ENCODE measurements at regions not wholly inside any gene's neighbourhood (a gene's known extent, or its start where the extent isn't known, plus 50 kb on each side); places are given as distances from the start of the nearest gene placed in this dataset.
"Not testable (repeated sequence)": the region's sequence is repeated elsewhere in the genome, so short reads cannot be mapped to it uniquely, and the experiment has no call there.

GRCh38 chr7:29649028-29649716 lies 85.5 kb downstream of the PRR15 start:
- no peak for DNase-seq (ENCODE audit: low read depth in 2 of 2, low spot score in 1 of 2)

- no peak for DNase-seq (ENCODE audit: low read depth in 2 of 2, low spot score in 1 of 2)
Measured at GRCh38 chr7:29649876-29650275, 86.2 kb downstream of the PRR15 start.

- no peak for DNase-seq (ENCODE audit: low read depth in 2 of 2, low spot score in 1 of 2)
Measured at GRCh38 chr7:29651477-29651876, 87.8 kb downstream of the PRR15 start.

- no peak for DNase-seq (ENCODE audit: low read depth in 2 of 2, low spot score in 1 of 2)
Measured at GRCh38 chr7:29652556-29652955, 88.9 kb downstream of the PRR15 start.

GRCh38 chr7:29654340-29654739 lies 90.7 kb downstream of the PRR15 start:
- not testable (repeated sequence) for DNase-seq (ENCODE audit: low read depth in 2 of 2, low spot score in 1 of 2)

- no peak for DNase-seq (ENCODE audit: low read depth in 2 of 2, low spot score in 1 of 2)
Measured at GRCh38 chr7:29657288-29657687, 93.7 kb downstream of the PRR15 start.

GRCh38 chr7:29657856-29658255 lies 94.2 kb downstream of the PRR15 start:
- DNase-seq (ENCODE audit: low read depth in 2 of 2, low spot score in 1 of 2) = no peak

- DNase-seq (ENCODE audit: low read depth in 2 of 2, low spot score in 1 of 2) = not testable (repeated sequence)
Measured at GRCh38 chr7:29659213-29659612, 95.6 kb downstream of the PRR15 start.

GRCh38 chr7:29662899-29663298 lies 99.3 kb downstream of the PRR15 start:
- not testable (repeated sequence) for DNase-seq (ENCODE audit: low read depth in 2 of 2, low spot score in 1 of 2)

GRCh38 chr7:29664999-29665398 lies 101.4 kb downstream of the PRR15 start:
- DNase-seq (ENCODE audit: low read depth in 2 of 2, low spot score in 1 of 2) = not testable (repeated sequence)

GRCh38 chr7:29667096-29667669 lies 103.5 kb downstream of the PRR15 start:
- not testable (repeated sequence) for DNase-seq (ENCODE audit: low read depth in 2 of 2, low spot score in 1 of 2)

- not testable (repeated sequence) for DNase-seq (ENCODE audit: low read depth in 2 of 2, low spot score in 1 of 2)
Measured at GRCh38 chr7:29671286-29671685, 107.7 kb downstream of the PRR15 start.

GRCh38 chr7:29673635-29674034 lies 110.0 kb downstream of the PRR15 start:
- DNase-seq (ENCODE audit: low read depth in 2 of 2, low spot score in 1 of 2) = not testable (repeated sequence)

GRCh38 chr7:29674626-29675025 lies 111.0 kb downstream of the PRR15 start:
- not testable (repeated sequence) for DNase-seq (ENCODE audit: low read depth in 2 of 2, low spot score in 1 of 2)

- not testable (repeated sequence) for DNase-seq (ENCODE audit: low read depth in 2 of 2, low spot score in 1 of 2)
Measured at GRCh38 chr7:29677254-29677653, 113.6 kb downstream of the PRR15 start.

- not testable (repeated sequence) for DNase-seq (ENCODE audit: low read depth in 2 of 2, low spot score in 1 of 2)
Measured at GRCh38 chr7:29679963-29680362, 116.3 kb downstream of the PRR15 start.

GRCh38 chr7:29680601-29681000 lies 117.0 kb downstream of the PRR15 start:
- DNase-seq (ENCODE audit: low read depth in 2 of 2, low spot score in 1 of 2) = not testable (repeated sequence)

- DNase-seq (ENCODE audit: low read depth in 2 of 2, low spot score in 1 of 2) = not testable (repeated sequence)
Measured at GRCh38 chr7:29684151-29684786, 120.6 kb downstream of the PRR15 start.

GRCh38 chr7:29684787-29685650 lies 121.3 kb upstream of the WIPF3 start:
- peak in 1 of 2 donors; percentile 9 for DNase-seq (ENCODE audit: low read depth in 2 of 2, low spot score in 1 of 2)

GRCh38 chr7:29685651-29686271 lies 120.5 kb upstream of the WIPF3 start:
- not testable (repeated sequence) for DNase-seq (ENCODE audit: low read depth in 2 of 2, low spot score in 1 of 2)

- DNase-seq (ENCODE audit: low read depth in 2 of 2, low spot score in 1 of 2) = not testable (repeated sequence)
Measured at GRCh38 chr7:29690510-29690909, 115.8 kb upstream of the WIPF3 start.
